Fibroblast of skin of right quadriceps (primary cell): ENCODE measurements at regions not wholly inside any gene's neighbourhood (a gene's known extent, or its start where the extent isn't known, plus 50 kb on each side); places are given as distances from the start of the nearest gene placed in this dataset.

Experiments used
- DNase-seq: peaks from one replicate; pipeline ENCODE4 v3.0.0-alpha.2; 2013

DNA sequence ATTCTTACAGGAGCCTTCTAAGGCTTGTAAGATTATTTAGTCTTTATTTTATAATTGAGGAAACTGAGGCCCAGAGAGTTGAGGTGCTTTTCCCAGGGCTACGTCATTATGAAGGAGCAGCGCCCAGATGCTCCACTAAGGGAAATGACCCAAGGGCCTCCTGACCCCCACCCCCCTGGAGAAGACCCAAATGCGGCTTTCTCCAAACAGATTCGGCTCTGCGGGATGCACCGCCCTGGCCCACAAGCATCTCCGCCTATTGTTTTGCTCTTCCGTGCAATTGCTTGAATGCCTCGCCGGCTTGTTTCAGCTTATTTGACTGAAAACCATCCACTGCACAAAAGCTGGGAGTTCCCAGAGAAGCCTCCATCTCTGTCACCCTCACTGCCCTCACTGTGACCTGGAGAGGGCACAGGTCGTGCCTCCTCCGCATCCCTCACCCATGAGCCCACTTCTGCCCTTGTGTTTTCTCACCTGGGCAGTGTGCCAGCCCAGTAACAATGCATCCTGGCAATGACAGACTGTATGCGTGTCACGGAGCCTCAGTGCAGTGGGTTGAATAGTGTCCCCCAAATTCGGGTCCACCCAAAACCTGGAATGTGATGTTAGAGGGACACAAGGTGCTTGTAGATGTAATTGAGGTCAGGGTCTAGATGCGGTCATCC, 790.2 kb downstream of the TBC1D22A start:
- no peak for DNase-seq

DNA sequence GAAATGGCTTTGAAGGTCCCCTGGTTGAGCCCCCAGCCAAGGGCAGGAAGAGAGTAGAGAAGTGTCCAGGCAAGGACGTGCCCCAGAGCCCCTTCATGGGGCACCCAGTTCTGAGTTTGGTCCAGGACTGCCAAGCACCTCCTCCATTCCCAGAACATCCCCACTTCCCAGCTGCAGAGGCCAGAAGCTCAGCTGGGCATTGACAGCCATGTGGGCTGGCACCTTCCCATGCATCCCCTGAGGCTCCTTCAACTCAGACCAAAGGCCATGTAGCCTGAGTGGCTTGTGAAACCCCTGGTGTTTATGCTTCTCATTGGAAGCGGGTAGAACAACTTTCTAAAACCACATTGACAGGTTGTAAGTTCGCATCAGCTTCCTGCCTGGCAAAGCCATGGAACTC, 789.6 kb downstream of the TBC1D22A start:
- no peak for DNase-seq

DNA sequence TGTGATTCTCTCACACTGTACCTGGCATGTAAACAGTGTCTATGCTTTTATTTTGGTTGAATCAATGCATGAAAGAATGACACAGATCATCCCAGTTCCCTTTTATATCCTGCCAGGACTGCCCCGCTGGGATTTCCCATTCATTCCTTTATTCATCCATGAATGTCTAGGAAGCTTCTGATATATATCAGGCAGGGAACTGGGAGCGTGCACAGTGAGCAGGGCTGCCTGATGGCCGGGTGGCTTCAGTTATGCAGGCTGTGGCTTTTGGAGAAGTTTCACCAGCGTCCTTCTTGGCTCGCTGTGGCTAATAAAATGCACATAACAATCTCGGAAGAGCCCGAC, 789.0 kb downstream of the TBC1D22A start:
- no peak for DNase-seq

- DNase-seq, result no peak
Observed at GRCh38 chr22:47550524-47551430, 788.3 kb downstream of the TBC1D22A start.

DNA sequence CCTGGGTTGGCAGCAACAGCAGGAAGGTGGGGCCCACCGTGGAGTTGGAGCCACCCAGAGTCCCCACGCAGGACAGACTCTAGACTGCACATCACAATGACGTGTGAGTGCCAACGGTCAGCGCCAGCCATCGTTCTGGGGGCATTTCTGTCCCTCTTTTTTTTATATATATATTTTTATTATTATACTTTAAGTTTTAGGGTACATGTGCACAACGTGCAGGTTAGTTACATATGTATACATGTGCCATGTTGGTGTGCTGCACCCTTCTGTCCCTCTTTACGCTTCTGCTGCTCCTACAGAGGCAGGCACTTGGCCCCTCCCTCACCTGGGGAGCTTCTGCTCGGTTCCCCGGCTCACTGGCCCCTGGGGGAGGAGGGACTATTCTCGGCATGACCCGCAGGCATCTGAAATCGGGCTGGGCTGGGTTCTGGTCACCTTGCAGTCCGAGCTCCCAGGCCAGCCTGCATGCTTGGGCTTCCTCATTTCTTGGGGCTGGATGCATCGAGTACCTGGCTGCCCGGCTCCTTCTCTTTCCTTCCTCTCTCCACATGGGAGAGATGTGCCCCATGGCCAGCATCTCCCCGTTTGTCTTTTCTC, 787.4 kb downstream of the TBC1D22A start:
- DNase-seq, result no peak

DNA sequence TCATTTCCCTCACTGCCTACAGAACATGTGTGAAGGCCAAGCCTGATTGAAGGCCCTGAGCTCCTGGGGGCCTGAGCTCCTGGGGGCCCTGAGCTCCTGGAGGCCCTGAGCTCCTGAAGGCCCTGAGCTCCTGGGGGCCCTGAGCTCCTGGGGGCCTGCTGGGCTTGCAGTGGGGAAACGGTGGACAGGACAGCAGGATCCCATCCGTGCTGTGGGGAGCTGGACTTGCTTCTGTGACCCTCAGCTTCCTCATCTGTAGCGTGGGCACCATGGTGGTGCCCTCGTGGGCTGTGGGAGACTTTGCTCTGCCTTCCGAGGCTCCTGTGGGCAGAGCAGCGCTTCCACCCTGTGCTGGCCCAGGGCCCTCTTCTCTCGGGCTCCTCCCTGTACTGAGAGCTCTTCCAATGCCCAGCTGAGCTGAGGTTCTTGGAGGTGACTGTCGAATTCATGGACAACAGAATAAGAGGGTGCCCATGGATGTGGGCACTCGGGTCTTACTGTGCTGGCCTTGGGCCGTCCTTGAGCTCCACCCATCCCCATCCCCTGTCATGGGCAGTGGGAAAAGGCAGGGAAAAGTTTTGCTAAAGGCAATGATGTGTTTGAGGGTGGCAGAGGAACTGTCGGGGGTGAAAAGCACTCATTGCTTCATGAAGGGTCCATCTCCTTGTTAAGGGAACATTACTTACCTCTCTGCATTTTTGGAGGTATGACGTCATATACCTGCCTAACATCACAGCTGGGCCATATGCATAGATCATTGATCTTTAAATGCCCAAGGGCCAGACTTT, 786.7 kb downstream of the TBC1D22A start:
- no peak for DNase-seq

DNA sequence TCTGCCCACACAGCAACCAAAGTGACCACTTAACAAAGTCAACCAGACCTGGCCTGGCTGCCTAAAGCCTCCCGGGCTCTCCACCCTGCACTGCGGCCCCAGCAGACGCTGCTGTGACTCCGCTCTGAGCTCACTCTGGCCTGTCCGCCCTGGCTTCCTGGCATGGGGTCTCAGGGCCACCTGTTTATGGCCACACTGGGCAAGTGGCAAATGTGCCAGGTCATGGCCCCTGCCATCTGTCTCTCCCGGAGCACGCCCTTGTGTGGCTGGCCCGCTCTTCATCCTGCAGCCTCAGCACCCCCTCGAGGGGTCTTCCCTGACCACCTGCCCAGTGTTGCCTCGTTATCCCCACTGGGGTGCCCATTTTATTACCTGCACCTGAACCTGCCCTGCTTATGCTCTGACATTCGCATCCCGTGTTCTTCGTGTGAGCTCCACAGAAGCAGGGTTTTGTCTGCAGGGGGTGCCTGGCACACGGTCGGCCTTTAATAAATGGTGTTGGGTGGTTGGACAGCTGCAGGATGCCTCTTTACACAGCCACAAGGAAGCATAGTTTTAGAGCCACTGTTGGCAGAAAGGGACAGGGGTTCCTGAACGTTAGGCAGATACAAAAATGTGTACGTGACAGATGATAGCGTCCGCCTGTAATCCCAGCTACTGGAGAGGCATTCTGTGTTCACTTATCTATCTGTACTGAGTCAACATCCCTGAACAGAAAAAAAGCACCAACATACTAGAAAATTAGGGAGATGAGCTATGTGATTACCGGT, 785.6 kb downstream of the TBC1D22A start:
- no peak for DNase-seq

DNA sequence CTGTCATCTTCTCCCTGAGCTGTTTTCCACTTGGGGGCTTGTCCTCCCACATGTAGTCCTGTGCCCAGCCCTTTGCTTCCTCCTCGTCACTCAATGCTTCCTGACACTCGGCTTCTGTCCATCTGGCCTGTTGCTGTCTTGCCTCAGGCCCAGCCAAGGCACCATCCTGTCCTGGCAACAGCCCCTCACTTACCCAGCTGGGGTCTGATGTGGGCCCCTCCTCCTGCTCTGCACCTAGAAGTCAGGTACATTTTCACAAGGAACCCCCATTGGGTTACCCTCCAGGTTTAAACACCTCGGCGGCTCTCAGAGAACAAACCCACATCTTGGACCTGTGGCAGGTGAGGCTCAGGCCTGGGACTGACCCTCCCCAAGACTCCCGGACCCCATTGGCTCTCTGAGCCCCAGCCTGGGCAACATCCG, 784.8 kb downstream of the TBC1D22A start:
- DNase-seq, result no peak

DNA sequence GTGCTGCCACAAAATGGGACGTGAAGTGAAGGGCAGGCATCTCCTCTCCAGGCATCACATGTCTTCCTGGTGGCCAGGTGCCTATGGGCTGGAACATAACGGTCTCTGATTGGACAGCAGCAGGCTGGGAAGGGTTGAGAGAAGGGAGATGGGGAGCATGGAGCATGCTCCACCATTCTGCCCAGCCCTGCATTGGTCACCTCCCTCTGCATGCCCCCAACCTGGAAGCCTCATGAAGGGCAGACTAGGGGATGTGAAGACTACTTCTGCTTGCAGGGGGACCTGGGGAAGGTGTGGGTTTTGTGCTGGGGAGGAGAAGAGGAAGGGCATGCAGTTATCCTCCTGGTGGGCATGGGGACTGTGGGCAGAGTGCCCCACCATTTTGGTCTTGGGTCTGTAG, 782.2 kb downstream of the TBC1D22A start:
- no peak for DNase-seq

DNA sequence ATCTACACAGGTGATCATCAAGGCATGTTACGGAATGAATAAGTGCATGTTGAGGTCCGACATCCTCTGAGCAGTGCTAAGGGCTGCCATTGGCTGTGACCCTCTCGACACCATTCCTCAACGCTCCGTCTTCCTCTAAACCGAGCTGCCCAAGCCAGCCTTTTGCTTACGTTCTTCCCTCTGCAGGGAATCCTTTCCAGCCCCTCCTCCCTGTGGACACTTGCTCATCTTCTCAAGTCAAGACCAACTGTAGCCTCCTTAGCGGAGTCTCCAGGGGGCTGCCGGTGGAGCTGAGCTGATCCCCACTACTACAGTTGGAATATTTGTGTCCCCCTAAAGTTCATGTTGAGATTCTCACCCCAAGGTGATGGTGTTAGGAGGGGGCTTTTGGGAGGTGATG, 781.0 kb downstream of the TBC1D22A start:
- no peak for DNase-seq

DNA sequence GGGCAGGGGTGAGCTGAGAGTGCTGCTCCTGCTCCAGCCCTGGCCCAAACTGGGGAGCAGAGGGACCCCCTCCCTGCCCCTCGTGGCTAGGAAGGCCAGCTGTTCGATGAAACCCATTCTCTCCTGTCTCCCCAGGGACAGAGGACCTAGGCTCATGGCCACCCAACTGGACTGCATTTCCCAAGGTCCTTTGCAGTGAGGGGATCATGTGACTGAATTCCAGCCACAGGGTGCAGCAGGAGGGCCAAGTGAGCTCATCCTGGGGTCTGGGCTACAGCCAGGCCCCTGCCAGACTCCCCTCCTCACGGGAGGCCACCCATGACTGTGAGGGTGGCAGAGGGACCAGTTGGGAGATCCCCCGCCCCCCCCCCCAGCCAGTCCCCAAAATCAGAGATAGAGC, 777.6 kb downstream of the TBC1D22A start:
- DNase-seq, result no peak

DNA sequence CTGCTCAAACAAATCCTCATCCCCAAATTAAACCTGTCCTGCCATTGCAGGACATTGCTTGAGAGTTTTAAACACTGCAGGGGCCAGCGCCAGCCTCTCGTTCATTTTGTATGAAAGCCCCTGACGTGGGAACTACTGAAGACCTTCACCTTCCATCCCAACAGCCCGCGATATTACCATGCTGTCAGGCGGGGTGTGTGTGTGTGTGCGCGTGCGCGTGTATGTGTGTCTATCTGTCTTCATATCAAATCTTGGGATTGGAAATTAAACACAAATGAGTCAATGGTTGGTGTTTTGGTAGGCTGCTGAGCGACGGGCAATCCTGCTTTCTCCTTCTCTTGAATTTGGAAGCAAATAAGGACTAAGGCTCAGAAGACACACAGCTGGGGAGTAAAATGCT, 776.9 kb downstream of the TBC1D22A start:
- no peak for DNase-seq

- no peak for DNase-seq
Observed at GRCh38 chr22:47535681-47536080, 773.2 kb downstream of the TBC1D22A start.

- DNase-seq, result no peak
Observed at GRCh38 chr22:47534804-47535410, 772.5 kb downstream of the TBC1D22A start.

GRCh38 chr22:47533961-47534803, 771.7 kb downstream of the TBC1D22A start:
- no peak for DNase-seq

- no peak for DNase-seq
Observed at GRCh38 chr22:47517062-47517461, 754.6 kb downstream of the TBC1D22A start.

DNA sequence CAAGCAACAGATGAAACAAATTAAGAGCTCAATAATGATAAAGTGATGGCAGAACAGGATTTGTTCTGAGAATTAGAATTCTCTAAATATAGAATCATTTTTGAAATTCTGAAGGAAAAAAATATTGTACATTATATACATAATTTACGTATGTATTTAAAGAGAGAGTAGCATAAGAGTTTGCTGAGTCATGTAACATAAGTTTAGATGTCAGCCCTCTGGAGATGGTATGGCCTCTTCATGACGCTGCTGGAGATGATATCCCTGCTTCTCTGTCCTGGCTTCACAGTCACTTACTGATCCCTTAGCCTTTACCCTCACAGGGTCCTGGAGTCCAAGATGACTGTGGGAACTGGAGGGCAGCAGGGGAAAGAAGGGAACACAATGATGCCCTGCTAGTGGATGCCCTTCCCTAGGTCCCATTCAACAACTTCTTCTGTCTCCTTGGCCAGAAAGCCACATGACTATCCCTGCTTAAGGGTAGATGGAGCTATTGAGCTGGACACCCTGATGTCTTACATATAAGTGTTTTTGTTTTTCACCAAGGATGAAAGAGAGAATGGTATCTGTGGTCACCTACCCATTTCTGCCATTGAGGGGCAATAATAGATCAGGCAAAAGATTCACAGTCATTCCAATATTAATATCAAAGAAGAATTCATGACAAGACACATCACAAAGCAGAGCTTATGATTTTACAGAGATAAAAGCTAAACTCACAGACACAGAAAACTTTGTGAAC, 753.1 kb downstream of the TBC1D22A start:
- no peak for DNase-seq

- no peak for DNase-seq
Observed at GRCh38 chr22:47512617-47513016, 750.2 kb downstream of the TBC1D22A start.

DNA sequence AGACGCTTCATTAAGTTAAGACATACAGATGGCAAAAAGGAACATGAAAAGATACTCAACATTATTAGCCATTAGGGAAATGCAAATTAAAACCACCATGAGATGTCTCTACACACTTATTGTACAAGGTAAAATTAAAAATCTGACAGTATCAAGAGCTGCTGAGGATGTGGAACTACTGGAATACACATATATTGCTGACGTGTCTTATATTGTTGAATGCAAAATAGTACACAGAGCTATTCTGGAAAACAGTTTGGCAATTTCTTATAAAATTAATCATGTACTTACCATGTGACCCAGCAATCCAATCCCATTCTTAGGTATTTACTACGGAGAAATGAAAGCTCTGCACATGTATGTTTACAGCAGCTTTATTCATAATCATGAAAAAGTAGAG, 742.5 kb downstream of the TBC1D22A start:
- DNase-seq, result no peak

GRCh38 chr22:47498969-47499495, 736.6 kb downstream of the TBC1D22A start:
- DNase-seq, result no peak
